ENCODE measurements at regions not wholly inside any gene's neighbourhood (a gene's known extent, or its start where the extent isn't known, plus 50 kb on each side); places are given as distances from the start of the nearest gene placed in this dataset.

DNA sequence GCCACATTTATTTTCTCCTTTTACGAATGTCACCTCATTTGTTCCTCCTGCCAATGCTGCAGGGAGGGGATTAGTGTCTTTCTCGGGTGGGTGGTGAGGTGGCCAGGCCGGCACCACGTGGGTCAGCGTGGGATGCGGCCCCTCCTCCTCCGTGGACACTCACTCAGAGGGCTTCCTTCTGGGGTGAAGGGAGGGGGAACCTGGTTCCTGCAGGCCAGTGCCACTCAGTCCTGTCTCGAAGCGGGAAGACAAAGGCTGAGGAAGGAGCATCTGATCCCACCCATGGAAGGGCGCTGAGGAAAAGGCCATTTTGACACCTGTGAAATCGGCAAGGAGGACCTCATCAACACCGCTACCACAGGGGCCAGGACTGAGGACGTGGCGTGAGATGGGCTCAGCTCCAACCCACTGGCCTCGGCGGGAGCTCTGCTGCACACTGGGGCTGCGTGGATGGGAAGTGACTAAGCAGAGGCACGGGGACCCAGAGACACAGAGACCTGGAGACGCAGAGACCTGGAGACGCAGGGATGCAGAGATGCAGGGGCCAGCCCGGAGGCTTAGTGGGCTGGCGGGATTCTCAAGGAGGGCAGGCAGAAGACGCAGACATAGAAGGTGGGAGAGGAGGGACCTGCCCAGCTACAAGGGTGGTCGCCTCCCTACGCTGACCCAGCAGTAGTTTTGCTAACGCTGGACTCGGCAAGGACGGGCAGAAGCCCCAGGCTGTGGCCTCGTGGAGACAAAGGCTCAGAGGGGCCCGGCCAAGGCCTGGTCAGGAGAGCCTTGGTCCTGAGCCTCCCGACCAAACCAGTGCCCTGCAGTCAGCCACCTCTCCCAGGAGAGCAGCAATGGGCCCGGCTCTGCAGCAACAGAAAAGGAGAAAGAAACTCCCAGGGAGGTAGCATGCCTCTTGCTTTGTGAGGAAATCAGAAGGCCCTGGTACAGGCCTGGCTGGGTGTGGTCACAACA, 1071.2 kb downstream of the BRD1 start:
- Histone ChIP-seq H3K4me2 (ENCODE audit: low read depth, low read length) (no peak overlapping the region), H2BK20ac (ENCODE audit: low read depth, low read length) (no peak overlapping the region), H3K27me3 (ENCODE audit: control insufficient read depth, insufficient read depth, low read length) (no peaks in the 10 kb centered on the region), H3K14ac (replicated peaks; ENCODE audit: low read depth, low read length) (no peak overlapping the region), H4K91ac (ENCODE audit: insufficient read depth, low read depth, low read length) (no peak overlapping the region), H3K23ac (ENCODE audit: low read depth, low read length) (no peak overlapping the region), H3K4ac (ENCODE audit: low read depth, low read length) (no peak overlapping the region), H2BK5ac (ENCODE audit: low read depth, low read length, poor library complexity, severe bottlenecking) (no peak overlapping the region), H2AK5ac (ENCODE audit: low read depth, low read length) (no peak overlapping the region), H4K5ac (ENCODE audit: low read depth, low read length) (no peak overlapping the region), H3K27ac (ENCODE audit: insufficient read depth, low read length) (no peak overlapping the region), H3K56ac (ENCODE audit: extremely low read depth, insufficient read depth, low read length) (no peak overlapping the region), H2AFZ (replicated peaks; ENCODE audit: low read length, poor library complexity) (no peak overlapping the region), H3K4me1 (ENCODE audit: control insufficient read depth, insufficient read depth, low read length) (no peaks in the 10 kb centered on the region), H2AK9ac (replicated peaks; ENCODE audit: low read depth, low read length, poor library complexity) (no peak overlapping the region), H3K9me1 (ENCODE audit: insufficient read depth, low read length) (no peaks in the 10 kb centered on the region), H3K36me3 (ENCODE audit: control insufficient read depth, insufficient read depth, low read length) (no peaks in the 10 kb centered on the region), H2BK120ac (ENCODE audit: low read depth, low read length) (no peak overlapping the region), H3K9ac (ENCODE audit: low read depth, low read length) (no peak overlapping the region), H3K4me3 (ENCODE audit: insufficient read depth, low read depth, low read length) (no peak overlapping the region), H3K9me3 (ENCODE audit: control insufficient read depth, insufficient read depth, low read length) (peaks cover 75% of the 10 kb centered on the region), H3K18ac (ENCODE audit: low read depth, low read length) (no peak overlapping the region), H4K20me1 (ENCODE audit: insufficient read depth, low read length) (no peaks in the 10 kb centered on the region), H4K8ac (ENCODE audit: low read depth in 2 of 2, low read length in 2 of 2) (no peak overlapping the region), H3K79me1 (ENCODE audit: low read depth in 1 of 2, low read length in 2 of 2) (no peaks in the 10 kb centered on the region), H2BK15ac (ENCODE audit: low read depth, low read length) (no peak overlapping the region)
- ATAC-seq (ENCODE audit: low read depth): no peak
- POLR2A ChIA-PET (ENCODE audit: unreplicated experiment): no interaction called here
- intact Hi-C loops (cut with micrococcal nuclease): no loop called here
- dilution Hi-C loops (cut with HindIII; ENCODE audit: low sequenced_read_pairs, unreplicated experiment): no loop called here
- BruUV-seq (replicated peaks): no TSS peak
- in situ Hi-C loops (cut with MboI; ENCODE audit: low sequenced_read_pairs): no loop called here
- TF ChIP-seq RAD21 (IDR thresholded peaks at IDR 0.05; ENCODE audit: low read length) (no peak), CEBPB (IDR thresholded peaks at IDR 0.05; ENCODE audit: low read depth, low read length) (no peak)
- TF ChIP-seq, protein P1, sequence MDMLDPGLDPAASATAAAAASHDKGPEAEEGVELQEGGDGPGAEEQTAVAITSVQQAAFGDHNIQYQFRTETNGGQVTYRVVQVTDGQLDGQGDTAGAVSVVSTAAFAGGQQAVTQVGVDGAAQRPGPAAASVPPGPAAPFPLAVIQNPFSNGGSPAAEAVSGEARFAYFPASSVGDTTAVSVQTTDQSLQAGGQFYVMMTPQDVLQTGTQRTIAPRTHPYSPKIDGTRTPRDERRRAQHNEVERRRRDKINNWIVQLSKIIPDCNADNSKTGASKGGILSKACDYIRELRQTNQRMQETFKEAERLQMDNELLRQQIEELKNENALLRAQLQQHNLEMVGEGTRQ (IDR thresholded peaks at IDR 0.05; ENCODE audit: low read depth, low read length): no peak
- TF ChIP-seq, protein P2, sequence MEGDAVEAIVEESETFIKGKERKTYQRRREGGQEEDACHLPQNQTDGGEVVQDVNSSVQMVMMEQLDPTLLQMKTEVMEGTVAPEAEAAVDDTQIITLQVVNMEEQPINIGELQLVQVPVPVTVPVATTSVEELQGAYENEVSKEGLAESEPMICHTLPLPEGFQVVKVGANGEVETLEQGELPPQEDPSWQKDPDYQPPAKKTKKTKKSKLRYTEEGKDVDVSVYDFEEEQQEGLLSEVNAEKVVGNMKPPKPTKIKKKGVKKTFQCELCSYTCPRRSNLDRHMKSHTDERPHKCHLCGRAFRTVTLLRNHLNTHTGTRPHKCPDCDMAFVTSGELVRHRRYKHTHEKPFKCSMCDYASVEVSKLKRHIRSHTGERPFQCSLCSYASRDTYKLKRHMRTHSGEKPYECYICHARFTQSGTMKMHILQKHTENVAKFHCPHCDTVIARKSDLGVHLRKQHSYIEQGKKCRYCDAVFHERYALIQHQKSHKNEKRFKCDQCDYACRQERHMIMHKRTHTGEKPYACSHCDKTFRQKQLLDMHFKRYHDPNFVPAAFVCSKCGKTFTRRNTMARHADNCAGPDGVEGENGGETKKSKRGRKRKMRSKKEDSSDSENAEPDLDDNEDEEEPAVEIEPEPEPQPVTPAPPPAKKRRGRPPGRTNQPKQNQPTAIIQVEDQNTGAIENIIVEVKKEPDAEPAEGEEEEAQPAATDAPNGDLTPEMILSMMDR (conservative IDR thresholded peaks at IDR 0.05; ENCODE audit: low read depth, low read length): no peak
- WGBS, 2 experiments (ENCODE audit: extremely low coverage in 2 of 2, insufficient read length in 1 of 2): 60% methylated on average over 20 of the region's 32 CpGs; no CpG with 5 or more reads in 1 of the 2 experiments
- CTCF ChIA-PET: no interaction called here
- DNase-seq: no peak

All from IMR-90 (cell line).